ENCODE measurements at regions not wholly inside any gene's neighbourhood (a gene's known extent, or its start where the extent isn't known, plus 50 kb on each side); places are given as distances from the start of the nearest gene placed in this dataset.
"Not testable (repeated sequence)": the region's sequence is repeated elsewhere in the genome, so short reads cannot be mapped to it uniquely, and the experiment has no call there.

GRCh38 chr10:27341001-27341400 lies 100.4 kb upstream of the ACBD5 start:
- POLR2A ChIA-PET: no interaction called here
- no peaks in the 10 kb centered on the region for H3K36me3 ChIP-seq (ENCODE audit: control insufficient read depth in 2 of 2, extremely low read depth in 1 of 2, insufficient read depth in 2 of 2, low read length in 2 of 2)
- no peaks in the 10 kb centered on the region for H3K9me1 ChIP-seq (replicated peaks; ENCODE audit: control insufficient read depth, extremely low read depth, insufficient read depth, low read length)
- H3K27ac ChIP-seq (ENCODE audit: insufficient read depth, low read depth, low read length): no peak overlapping the region
- TF ChIP-seq EZH2 (IDR thresholded peaks at IDR 0.05; ENCODE audit: borderline replicate concordance, low read depth, low read length, severe bottlenecking) (no peak), POLR2AphosphoS5 (IDR thresholded peaks at IDR 0.05; ENCODE audit: insufficient read depth, low read depth, low read length) (no peak), FOS (IDR thresholded peaks at IDR 0.05; ENCODE audit: borderline replicate concordance, insufficient read depth, low read length) (no peak), JUN (IDR thresholded peaks at IDR 0.05; ENCODE audit: borderline replicate concordance, insufficient read depth, insufficient read length, low read depth) (no peak), GATA2 (IDR thresholded peaks at IDR 0.05; ENCODE audit: insufficient read depth, insufficient read length, low read depth, low read length) (no peak), CTCF (IDR thresholded peaks at IDR 0.05; ENCODE audit: extremely low read depth in 1 of 2, insufficient read depth in 1 of 2, low read depth in 1 of 2, low read length in 2 of 2) (no peak), POLR2A (IDR thresholded peaks at IDR 0.05; ENCODE audit: low read depth, low read length) (no peak), MAX (IDR thresholded peaks at IDR 0.05; ENCODE audit: insufficient read depth, insufficient read length) (no peak), MYC (IDR thresholded peaks at IDR 0.05; ENCODE audit: low read depth, low read length) (no peak)
- no peak overlapping the region for H3K4me3 ChIP-seq (replicated peaks in 1 of 3; ENCODE audit: insufficient read depth in 1 of 3, low read depth in 1 of 3, low read length in 3 of 3)
- BruUV-seq (replicated peaks): no TSS peak
- no peaks in the 10 kb centered on the region for H3K79me2 ChIP-seq (ENCODE audit: control insufficient read depth, insufficient read depth, low read length)
- no peaks in the 10 kb centered on the region for H3K4me1 ChIP-seq (ENCODE audit: control insufficient read depth, extremely low read depth, insufficient read depth, low read length)
- CTCF ChIA-PET: interaction anchor here (1.4 to 1.7 kb wide), 2 partner anchors 11 to 26 kb away, joined by 4 read pairs; no protein-coding TSS in a partner anchor
- DNase-seq (ENCODE audit: low read depth, low spot score) (no peak), FAIRE-seq (no peak)
- no peak overlapping the region for H3K9ac ChIP-seq (replicated peaks; ENCODE audit: extremely low read depth, insufficient read depth, low read length)
- dilution Hi-C loops (cut with MboI; ENCODE audit: extremely low pct_ligation_motif_present, low sequenced_read_pairs): no loop called here
- peaks cover 3 to 11% of the 10 kb centered on the region in 2 experiments for H3K27me3 ChIP-seq (ENCODE audit: control insufficient read depth in 2 of 2, insufficient read depth in 2 of 2, low read length in 2 of 2)
- no peaks in the 10 kb centered on the region for H3K9me3 ChIP-seq (replicated peaks; ENCODE audit: control insufficient read depth, insufficient read depth, low read length)
- no peaks in the 10 kb centered on the region for H4K20me1 ChIP-seq (replicated peaks; ENCODE audit: control insufficient read depth, extremely low read depth, insufficient read depth, low read length)
- intact Hi-C loops (cut with micrococcal nuclease): no loop called here
- H2AFZ ChIP-seq (ENCODE audit: low read depth, low read length): no peak overlapping the region
- H3K4me2 ChIP-seq (ENCODE audit: insufficient read depth, low read length): no peak overlapping the region

GRCh38 chr10:27335246-27335645 lies 94.6 kb upstream of the ACBD5 start:
- BruUV-seq (replicated peaks); H3K27me3 ChIP-seq (ENCODE audit: control insufficient read depth in 2 of 2, insufficient read depth in 2 of 2, low read length in 2 of 2); H3K27ac ChIP-seq (ENCODE audit: insufficient read depth, low read depth, low read length); H3K79me2 ChIP-seq (ENCODE audit: control insufficient read depth, insufficient read depth, low read length); H3K4me2 ChIP-seq (ENCODE audit: insufficient read depth, low read length); DNase-seq (ENCODE audit: low read depth, low spot score); H3K9me1 ChIP-seq (replicated peaks; ENCODE audit: control insufficient read depth, extremely low read depth, insufficient read depth, low read length); H3K4me1 ChIP-seq (ENCODE audit: control insufficient read depth, extremely low read depth, insufficient read depth, low read length); CTCF ChIA-PET; FAIRE-seq; H3K9me3 ChIP-seq (replicated peaks; ENCODE audit: control insufficient read depth, insufficient read depth, low read length); dilution Hi-C loops (cut with MboI; ENCODE audit: extremely low pct_ligation_motif_present, low sequenced_read_pairs); H2AFZ ChIP-seq (ENCODE audit: low read depth, low read length); POLR2A ChIA-PET; H3K36me3 ChIP-seq (ENCODE audit: control insufficient read depth in 2 of 2, extremely low read depth in 1 of 2, insufficient read depth in 2 of 2, low read length in 2 of 2); H3K4me3 ChIP-seq (replicated peaks in 1 of 3; ENCODE audit: insufficient read depth in 1 of 3, low read depth in 1 of 3, low read length in 3 of 3); H3K9ac ChIP-seq (replicated peaks; ENCODE audit: extremely low read depth, insufficient read depth, low read length); intact Hi-C loops (cut with micrococcal nuclease); H4K20me1 ChIP-seq (replicated peaks; ENCODE audit: control insufficient read depth, extremely low read depth, insufficient read depth, low read length): not testable (repeated sequence)
